ENCODE measurements at regions not wholly inside any gene's neighbourhood (a gene's known extent, or its start where the extent isn't known, plus 50 kb on each side); places are given as distances from the start of the nearest gene placed in this dataset.

DNA sequence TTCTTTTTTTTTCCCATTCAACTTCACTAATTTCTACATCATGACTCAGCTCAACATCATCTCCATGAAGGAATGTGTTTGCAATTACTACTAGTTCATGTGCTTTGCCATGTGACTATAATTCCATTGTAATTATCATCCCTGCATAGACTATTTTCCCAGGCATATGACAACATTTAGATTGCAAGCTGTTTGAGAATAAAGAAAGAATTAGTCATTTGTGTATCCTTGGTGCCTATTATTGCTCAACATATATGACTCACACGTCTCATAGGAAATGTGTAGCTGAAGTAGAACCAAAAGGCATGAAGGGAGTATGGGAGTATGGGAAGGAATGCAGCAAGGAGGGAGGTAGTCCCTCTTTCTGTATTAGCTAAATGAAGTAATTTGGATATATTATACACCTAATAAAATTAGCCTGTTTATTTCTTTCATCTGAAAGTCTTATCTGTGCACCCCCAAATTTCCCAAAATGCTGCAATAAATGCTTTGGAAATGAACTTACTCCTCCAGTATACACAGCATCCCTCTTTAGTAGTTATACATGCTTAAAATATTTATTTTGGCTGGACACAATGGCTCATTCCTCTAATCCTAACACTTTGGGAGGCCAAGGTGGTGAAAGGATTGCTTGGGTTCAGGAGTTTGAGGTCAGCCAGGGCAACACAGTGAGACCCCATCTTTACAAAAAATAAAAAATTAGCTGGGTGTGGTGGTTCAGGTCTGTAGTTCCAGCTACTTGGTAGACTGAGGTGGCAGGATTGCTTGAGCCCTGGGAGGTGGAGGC lies 316.9 kb upstream of the ADGRL4 start:
- TF ChIP-seq, protein P1, sequence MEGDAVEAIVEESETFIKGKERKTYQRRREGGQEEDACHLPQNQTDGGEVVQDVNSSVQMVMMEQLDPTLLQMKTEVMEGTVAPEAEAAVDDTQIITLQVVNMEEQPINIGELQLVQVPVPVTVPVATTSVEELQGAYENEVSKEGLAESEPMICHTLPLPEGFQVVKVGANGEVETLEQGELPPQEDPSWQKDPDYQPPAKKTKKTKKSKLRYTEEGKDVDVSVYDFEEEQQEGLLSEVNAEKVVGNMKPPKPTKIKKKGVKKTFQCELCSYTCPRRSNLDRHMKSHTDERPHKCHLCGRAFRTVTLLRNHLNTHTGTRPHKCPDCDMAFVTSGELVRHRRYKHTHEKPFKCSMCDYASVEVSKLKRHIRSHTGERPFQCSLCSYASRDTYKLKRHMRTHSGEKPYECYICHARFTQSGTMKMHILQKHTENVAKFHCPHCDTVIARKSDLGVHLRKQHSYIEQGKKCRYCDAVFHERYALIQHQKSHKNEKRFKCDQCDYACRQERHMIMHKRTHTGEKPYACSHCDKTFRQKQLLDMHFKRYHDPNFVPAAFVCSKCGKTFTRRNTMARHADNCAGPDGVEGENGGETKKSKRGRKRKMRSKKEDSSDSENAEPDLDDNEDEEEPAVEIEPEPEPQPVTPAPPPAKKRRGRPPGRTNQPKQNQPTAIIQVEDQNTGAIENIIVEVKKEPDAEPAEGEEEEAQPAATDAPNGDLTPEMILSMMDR (IDR thresholded peaks at IDR 0.05), result no peak
- TF ChIP-seq POLR2AphosphoS5 (IDR thresholded peaks at IDR 0.05) (no peak), POLR2A (IDR thresholded peaks at IDR 0.05) (no peak)

Data from prostate gland (tissue), 2 donors.